Parathyroid adenoma (tissue), 2 donors: ENCODE measurements at regions not wholly inside any gene's neighbourhood (a gene's known extent, or its start where the extent isn't known, plus 50 kb on each side); places are given as distances from the start of the nearest gene placed in this dataset.

Source experiments
- H2AFZ ChIP-seq: fragments of 300-600 bp; sonication (generic); one replicate; pipeline ENCODE4 v1.7.0; 2017; ENCODE audit warnings: antibody characterized with exemption, mild to moderate bottlenecking
- H3K27ac ChIP-seq: fragments of 300-600 bp; sonication (generic); one replicate; pipeline ENCODE4 v1.7.0; 2017
- H3K27me3 ChIP-seq: fragments of 300-600 bp; sonication (generic); one replicate; pipeline ENCODE4 v1.7.0; 2017; ENCODE audit warnings: low read length; ENCODE audit not compliant: control insufficient read depth, insufficient read depth
- H3K36me3 ChIP-seq: fragments of 300-600 bp; sonication (generic); one replicate; pipeline ENCODE4 v1.7.0; 2017; ENCODE audit warnings: low read length; ENCODE audit not compliant: control insufficient read depth, insufficient read depth
- H3K4me1 ChIP-seq: fragments of 300-600 bp; sonication (generic); one replicate; pipeline ENCODE4 v1.7.0; 2017; ENCODE audit warnings: control low read depth
- H3K4me2 ChIP-seq: fragments of 300-600 bp; sonication (generic); one replicate; pipeline ENCODE4 v1.7.0; 2017; ENCODE audit warnings: low read length
- H3K4me3 ChIP-seq: fragments of 300-600 bp; sonication (generic); one replicate; pipeline ENCODE4 v1.7.0; 2017; ENCODE audit warnings: low read depth, low read length
- H3K79me2 ChIP-seq: fragments of 300-600 bp; sonication (generic); one replicate; pipeline ENCODE4 v1.7.0; 2017; ENCODE audit warnings: control low read depth
- H3K9ac ChIP-seq: fragments of 300-600 bp; sonication (generic); one replicate; pipeline ENCODE4 v1.7.0; 2017; ENCODE audit warnings: mild to moderate bottlenecking
- H3K9me3 ChIP-seq: fragments of 300-600 bp; sonication (generic); one replicate; pipeline ENCODE4 v1.7.0; 2017; ENCODE audit warnings: low read length; ENCODE audit not compliant: control insufficient read depth
- TF ChIP-seq, protein P1 (sequence below): fragments of 300-600 bp; sonication (generic); IDR thresholded peaks from one replicate; pipeline ENCODE4 v1.7.0; 2017; ENCODE audit warnings: antibody characterized with exemption, mild to moderate bottlenecking
- donor health status: primary hyperparathyroidism.

DNA sequence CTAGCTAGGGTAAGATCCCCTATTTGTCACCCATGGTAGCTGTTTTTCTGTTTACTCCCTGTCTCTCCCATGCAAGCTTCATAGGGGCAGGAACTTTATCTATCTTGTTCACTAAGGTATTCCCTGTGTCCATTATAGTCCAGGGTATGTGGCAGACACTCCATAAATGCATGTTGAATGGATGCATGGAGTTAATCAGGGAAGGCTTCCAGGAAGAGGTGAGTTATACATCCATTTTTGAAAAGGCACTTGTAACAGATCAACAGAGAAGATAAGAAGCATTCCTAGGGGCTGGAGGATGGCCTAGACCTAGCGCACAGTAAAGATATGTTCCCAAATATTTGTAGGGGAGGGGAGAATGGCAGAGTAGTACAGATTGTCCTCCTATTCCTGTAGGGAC is 130.3 kb downstream of the BUD13 start:
- Histone ChIP-seq H3K36me3 (no peaks in the 10 kb centered on the region), H2AFZ (no peak overlapping the region), H3K27ac (no peak overlapping the region), H3K4me1 (no peaks in the 10 kb centered on the region), H3K9ac (no peak overlapping the region), H3K27me3 (no peaks in the 10 kb centered on the region), H3K4me2 (no peak overlapping the region), H3K4me3 (no peak overlapping the region), H3K79me2 (no peaks in the 10 kb centered on the region), H3K9me3 (no peaks in the 10 kb centered on the region)
- TF ChIP-seq, protein P1, sequence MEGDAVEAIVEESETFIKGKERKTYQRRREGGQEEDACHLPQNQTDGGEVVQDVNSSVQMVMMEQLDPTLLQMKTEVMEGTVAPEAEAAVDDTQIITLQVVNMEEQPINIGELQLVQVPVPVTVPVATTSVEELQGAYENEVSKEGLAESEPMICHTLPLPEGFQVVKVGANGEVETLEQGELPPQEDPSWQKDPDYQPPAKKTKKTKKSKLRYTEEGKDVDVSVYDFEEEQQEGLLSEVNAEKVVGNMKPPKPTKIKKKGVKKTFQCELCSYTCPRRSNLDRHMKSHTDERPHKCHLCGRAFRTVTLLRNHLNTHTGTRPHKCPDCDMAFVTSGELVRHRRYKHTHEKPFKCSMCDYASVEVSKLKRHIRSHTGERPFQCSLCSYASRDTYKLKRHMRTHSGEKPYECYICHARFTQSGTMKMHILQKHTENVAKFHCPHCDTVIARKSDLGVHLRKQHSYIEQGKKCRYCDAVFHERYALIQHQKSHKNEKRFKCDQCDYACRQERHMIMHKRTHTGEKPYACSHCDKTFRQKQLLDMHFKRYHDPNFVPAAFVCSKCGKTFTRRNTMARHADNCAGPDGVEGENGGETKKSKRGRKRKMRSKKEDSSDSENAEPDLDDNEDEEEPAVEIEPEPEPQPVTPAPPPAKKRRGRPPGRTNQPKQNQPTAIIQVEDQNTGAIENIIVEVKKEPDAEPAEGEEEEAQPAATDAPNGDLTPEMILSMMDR = no peak

DNA sequence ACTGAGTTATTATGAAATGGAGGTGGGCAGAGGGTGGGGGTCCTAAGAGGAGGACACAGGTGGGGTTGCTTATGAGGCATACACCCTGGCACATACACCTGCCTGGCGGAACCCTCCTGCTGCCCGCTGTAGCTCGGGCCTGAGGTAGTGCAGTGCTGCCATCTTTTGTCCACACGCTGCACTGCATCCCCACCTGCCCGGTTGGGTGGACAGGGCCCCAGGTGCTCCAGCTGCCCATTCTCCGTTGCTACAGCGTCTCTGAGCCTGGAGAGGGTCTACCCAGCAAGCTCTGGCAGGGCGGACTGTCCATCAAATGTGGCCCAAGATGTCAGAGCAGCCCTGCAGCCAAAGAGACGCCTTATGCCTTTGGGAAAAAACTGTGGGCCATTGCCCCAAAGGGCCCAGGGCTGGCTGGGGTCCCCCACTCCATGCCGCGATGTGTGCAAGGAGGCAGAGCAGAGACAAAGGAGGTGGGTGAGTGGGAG is 131.2 kb downstream of the BUD13 start:
- Histone ChIP-seq H2AFZ (no peak overlapping the region), H3K79me2 (no peaks in the 10 kb centered on the region), H3K4me2 (no peak overlapping the region), H3K9ac (no peak overlapping the region), H3K4me1 (no peaks in the 10 kb centered on the region), H3K27me3 (no peaks in the 10 kb centered on the region), H3K27ac (no peak overlapping the region), H3K36me3 (no peaks in the 10 kb centered on the region), H3K9me3 (no peaks in the 10 kb centered on the region), H3K4me3 (no peak overlapping the region)
- TF ChIP-seq, protein P1 = peak; percentile 26

DNA sequence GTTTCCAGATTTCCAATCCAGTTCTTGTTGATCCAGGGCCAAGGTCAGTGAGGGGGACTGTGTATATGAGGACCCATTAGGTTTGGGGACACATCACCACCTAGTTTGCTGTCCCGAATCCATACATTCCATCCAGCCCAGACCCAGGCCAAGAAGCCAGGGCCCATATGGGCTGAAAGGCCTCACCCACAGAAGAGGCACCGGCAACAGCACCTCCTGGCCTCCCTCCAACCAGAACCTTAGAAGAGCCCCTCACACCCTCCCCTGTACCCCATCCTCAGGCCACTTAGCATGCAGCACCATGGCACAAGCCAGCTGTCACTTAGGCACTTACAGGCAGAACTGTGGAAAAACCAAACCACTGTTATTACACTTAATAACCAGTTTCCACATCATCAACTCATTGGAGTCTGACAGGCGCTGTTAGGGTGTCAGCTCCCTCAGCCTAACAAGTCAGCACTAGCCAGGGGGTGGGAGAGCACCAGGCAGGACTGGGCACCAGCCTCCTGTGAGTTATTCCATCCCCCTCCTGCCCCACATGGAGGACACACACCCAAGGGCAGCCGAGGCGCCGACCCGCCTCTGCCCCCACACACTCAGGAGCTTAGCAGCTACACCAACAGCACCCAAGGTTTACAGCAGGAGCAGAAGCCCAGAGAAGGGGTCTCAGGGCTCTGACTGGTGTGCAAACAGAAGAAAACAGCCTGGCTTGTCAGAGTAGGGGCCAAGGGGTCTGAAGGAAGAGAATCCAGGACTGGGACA is 132.0 kb downstream of the BUD13 start:
- no peaks in the 10 kb centered on the region for H3K36me3 ChIP-seq
- no peak overlapping the region for H3K27ac ChIP-seq
- no peaks in the 10 kb centered on the region for H3K4me1 ChIP-seq
- H3K79me2 ChIP-seq = no peaks in the 10 kb centered on the region
- H3K9me3 ChIP-seq = no peaks in the 10 kb centered on the region
- TF ChIP-seq, protein P1 = no peak
- no peak overlapping the region for H3K9ac ChIP-seq
- no peak overlapping the region for H3K4me2 ChIP-seq
- no peak overlapping the region for H2AFZ ChIP-seq
- no peaks in the 10 kb centered on the region for H3K27me3 ChIP-seq
- no peak overlapping the region for H3K4me3 ChIP-seq

DNA sequence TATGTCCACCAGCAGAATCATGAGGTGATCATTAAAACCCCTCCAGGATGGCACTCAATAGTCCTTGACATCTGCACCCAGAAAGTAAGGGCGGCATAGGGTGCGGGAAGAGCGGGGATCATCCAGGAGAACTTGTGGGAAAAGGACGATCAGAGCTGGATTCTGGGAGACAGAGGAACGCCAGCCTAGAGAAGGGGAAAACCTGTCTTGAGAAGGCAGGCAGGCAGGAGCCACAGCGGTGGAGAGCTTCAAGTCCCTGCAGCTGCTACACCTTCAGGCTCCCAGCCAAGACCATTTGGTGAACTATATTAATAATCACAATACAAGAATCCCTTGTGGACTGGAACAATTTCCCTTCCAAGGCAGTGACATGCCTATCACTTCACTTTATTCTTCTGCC is 134.3 kb downstream of the BUD13 start:
- Histone ChIP-seq H2AFZ (no peak overlapping the region), H3K27me3 (no peaks in the 10 kb centered on the region), H3K4me1 (no peaks in the 10 kb centered on the region), H3K9ac (no peak overlapping the region), H3K4me3 (no peak overlapping the region), H3K9me3 (no peaks in the 10 kb centered on the region), H3K4me2 (no peak overlapping the region), H3K79me2 (no peaks in the 10 kb centered on the region), H3K27ac (no peak overlapping the region), H3K36me3 (no peaks in the 10 kb centered on the region)
- TF ChIP-seq, protein P1 = no peak

DNA sequence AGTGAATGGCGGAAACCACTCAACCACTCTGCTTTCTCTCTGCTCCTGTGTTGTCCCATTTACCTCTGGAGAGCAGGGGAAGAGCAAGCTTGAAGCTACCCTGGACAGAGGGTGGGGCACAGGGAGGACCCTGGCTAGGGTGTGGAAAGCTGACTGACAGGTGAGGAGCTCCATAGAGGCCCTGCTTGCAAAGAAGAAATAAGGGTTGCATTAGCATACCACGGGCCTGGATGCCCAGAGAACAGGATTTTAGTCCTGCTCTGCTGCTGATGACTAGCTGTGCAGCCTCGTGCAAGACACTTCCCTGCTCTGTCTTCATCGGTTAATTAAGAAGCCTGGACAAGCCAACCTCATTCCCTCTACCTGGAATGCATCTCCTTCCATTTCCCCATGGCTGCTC is 135.0 kb downstream of the BUD13 start:
- H3K79me2 ChIP-seq = no peaks in the 10 kb centered on the region
- TF ChIP-seq, protein P1 = no peak
- H3K4me1 ChIP-seq = no peaks in the 10 kb centered on the region

More for the DNA sequence above, 135.0 kb downstream of the BUD13 start:
- Histone ChIP-seq H3K4me3 (no peak overlapping the region), H3K27me3 (no peaks in the 10 kb centered on the region), H2AFZ (no peak overlapping the region), H3K9ac (no peak overlapping the region), H3K27ac (no peak overlapping the region), H3K9me3 (no peaks in the 10 kb centered on the region), H3K4me2 (no peak overlapping the region), H3K36me3 (no peaks in the 10 kb centered on the region)
